ENCODE measurements at regions not wholly inside any gene's neighbourhood (a gene's known extent, or its start where the extent isn't known, plus 50 kb on each side); places are given as distances from the start of the nearest gene placed in this dataset.
A peak's percentile ranks its signal among the peaks of the same experiment; 100 is the strongest.
"Not testable (repeated sequence)": the region's sequence is repeated elsewhere in the genome, so short reads cannot be mapped to it uniquely, and the experiment has no call there.

DNA sequence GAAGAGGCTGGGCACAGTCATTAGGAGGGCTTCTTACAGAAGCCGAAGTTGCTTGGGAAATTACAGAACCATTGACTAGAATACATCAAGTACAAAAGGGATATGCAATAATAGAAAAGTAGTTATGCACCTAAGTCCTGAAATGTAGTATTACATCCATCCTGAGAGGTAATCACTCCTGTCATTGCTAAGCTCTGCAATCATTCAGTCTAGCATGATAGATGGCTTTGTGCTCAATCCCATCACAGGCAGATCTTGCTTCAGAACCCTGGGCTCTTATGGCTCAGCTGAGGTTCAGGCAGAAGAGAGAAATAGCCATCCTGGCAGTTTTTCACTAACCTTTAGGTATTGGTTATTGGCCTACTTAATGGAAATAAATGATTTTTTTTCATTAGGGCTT lies 231.7 kb upstream of the AFF2 start:
- no peak for DNase-seq

DNA sequence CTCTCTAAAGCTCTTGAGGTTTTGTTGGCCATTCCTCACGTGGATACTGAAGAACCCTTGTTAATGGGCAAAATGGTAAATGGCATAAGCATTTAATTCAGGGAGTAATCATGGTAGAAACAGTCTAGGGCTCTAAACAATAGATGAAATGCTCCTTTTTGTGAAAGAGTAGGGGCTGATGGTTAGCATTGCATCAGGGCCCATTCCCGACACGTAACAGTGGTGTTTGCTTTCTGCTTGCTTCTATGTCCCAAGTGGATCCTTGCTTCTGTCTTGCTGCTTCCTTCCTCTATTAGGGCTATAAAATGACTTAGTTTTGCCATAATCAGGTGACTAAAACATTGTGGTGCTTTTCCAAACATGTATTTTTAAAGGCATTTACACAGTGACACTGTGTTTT lies 230.9 kb upstream of the AFF2 start:
- no peak for DNase-seq

DNA sequence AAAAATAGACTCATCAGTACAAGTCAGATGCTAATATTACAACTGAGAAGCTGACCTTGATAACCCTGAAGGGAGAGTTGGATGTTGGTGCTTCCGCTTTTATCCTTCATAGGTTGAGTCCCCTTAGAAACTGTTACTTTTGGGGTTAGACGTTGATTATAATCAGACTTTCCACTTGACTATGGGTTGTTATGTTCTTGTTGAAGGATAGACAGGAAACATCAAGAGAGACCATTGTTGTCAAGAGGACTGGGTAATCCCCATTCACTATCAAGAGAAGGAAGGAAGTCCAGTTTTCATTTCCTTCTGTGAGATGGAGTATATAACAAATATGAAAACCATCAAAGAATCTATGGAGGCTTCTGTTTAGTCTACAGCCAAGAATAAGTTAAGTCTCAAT lies 229.9 kb upstream of the AFF2 start:
- DNase-seq = no peak

DNA sequence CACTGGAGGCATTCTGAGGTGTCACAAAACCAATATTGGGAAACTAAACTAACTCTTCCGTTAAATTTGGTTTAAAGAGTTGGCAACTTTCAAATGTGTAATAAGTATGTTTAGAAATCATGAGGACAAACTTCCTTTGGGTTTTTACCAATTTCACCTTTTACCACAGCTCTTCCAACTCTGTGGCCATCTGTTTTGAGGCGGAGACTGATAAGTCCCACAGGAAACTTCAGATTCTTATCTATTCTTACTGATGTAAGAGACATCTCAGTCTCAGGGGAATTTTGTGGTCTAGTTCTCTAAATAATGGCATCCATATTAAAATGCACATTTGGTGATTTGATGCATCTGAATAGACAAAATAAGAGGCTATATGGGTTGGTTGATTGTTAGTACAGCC lies 229.2 kb upstream of the AFF2 start:
- no peak for DNase-seq

DNA sequence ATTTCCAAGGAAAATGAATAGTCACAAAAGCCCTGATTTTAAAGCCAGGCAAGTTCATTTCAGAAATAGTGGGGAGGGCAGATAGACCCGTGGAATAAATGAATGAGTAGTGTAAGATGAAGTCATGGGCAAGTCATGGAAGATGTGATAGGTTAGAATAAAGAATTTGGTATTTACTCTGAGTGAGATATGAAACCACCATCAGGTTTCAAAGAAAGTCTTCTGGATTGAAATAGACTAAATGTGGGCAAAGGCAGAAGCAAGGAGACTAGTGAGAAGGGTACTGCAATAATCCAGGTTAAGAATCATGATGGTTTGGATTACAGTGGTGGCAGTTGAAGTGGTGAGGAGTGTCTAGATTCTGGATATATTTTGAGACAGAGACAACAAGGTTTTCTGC lies 218.5 kb upstream of the AFF2 start:
- no peak for DNase-seq

DNA sequence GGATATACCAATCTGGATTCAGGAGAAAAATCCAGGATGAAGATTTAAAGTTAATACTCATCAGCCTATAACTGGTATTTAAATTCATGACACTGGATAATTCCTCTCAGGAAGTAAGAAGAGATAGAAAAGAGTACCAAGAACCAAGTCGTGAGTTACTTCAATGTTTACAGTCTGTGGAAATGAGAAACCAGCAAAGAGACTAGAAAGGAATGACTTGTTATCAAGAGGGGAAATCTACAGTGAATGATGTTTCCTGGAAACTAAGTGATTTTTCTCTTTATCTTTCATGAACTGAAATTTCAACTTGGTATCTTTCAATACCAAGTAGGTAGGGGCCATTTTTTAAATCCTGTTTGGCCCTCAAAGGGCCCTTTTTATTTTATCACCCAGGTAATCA lies 217.9 kb upstream of the AFF2 start:
- no peak for DNase-seq

DNA sequence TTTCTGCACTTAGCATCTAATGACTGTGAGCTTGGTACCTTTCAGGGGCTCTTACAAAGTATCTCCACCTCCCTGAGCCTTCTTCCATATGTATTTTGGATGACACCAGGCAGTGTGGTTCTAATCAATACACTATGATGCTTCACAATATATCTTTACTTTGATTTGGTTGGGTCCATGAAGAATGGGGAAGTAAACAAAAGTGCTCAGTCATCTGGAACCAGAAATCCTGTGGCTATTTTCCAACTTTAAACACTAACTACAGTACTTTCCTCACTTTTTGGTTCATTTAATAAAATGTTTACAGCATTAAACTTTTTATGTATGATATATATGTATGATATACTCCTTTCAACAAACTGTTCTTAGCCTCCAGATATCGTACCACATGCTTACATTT lies 216.4 kb upstream of the AFF2 start:
- no peak for DNase-seq

DNA sequence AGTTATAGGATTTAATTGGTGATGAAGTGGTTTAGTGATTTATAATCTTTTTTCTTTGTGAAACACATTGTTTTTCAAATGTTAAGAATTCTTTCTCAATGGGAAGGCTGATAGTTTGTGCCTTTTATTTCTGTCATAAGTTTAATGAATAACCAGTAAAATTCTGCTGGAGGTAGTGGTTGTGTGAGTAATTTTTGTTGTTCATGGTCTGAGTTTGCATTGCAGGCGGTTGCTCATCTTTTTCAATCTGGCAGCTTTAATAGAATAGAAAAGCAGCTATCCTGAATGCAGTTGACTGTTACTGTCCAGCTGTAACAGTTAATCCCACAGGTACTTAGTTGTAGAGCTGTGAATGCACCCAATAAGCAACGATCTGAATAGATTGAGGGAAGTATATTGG lies 215.6 kb upstream of the AFF2 start:
- no peak for DNase-seq

DNA sequence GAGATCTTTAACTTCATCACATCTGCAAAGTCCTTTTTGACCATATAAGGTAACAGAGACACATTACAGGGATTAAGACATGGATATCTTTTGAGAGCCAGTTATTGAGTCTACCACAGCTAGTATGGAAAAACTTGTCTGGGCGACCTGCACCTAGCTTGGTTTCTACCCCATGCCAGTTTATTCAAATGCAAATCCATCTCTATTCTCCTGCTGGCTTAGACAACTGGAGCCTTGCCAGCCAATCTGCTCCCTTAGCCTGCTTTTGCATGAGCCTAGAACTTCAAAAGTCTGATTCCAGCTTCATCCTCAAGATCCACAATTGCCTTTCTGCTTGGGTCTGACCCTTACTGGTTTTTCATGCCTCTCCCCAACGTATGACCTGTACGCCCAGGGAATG lies 212.0 kb upstream of the AFF2 start:
- no peak for DNase-seq

DNA sequence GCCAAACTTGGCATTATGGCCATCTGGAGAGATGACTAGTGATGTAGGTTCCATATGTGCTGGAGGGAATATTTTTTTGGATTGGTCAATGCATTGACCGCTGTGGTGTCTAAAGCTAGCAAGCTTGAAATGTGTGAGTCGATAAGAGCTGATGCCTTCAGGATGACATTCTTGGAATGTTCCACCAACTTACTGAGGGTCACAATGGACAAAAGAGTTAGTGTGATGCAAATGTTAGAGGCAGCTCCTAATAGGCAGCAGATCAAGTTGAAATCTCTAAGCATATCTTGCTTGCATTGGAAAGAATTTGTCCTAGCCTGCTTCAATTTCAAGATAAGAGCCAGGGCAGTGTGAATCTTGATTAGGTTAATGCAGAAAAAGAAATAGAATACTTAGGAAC lies 210.4 kb upstream of the AFF2 start:
- no peak for DNase-seq

DNA sequence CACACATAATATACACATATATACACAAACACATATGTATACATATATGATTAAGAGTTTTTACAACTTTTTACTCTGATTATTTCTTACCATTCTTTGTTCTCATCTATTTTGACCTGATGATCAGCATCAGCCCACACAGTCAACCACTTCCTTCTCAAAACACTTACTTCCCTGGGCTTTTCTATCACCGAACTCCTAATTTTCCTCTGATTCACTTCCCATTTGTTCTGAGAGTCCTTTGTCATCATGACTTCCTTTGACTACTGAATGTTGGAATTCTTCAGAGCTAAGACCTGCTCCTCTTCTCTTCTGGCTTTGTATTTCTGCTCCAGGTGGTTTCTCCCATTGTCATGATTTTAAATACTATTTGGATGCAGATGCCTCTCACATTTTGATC lies 209.5 kb upstream of the AFF2 start:
- no peak for DNase-seq

DNA sequence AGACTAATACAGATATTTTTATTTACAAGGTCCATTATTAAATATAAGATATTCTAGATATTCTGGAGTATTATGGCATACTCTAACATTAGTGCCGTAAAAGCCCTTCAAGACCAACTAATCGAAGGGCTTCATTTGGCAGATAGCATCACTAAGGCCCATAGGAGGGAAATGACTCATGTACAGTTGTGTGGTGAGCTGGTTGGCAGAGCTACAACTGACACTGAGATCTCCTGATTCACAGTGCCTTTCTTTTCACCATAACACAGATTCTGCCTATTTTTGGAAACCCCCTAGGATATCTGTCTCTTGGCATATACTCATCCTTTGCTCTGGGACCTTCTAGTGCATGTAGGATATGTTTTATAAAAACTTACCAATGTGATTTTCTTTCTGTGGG lies 201.7 kb upstream of the AFF2 start:
- no peak for DNase-seq

DNA sequence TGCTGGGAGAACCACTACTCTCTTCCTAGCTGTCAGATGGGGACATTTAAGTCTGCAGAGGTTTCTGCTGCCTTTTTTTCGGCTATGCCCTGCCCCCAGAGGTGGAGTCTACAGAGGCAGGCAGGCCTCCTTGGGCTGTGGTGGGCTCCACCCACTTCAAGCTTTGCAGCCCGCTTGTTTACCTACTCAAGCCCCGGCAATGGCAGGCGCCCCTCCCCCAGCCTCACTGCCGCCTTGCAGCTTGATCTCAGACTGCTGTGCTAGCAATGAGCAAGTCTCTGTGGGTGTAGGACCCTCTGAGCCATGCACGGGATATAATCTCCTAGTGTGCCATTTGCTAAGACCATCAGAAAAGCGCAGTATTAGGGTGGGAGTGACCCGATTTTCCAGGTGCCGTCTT lies 195.2 kb upstream of the AFF2 start:
- DNase-seq = not testable (repeated sequence)

DNA sequence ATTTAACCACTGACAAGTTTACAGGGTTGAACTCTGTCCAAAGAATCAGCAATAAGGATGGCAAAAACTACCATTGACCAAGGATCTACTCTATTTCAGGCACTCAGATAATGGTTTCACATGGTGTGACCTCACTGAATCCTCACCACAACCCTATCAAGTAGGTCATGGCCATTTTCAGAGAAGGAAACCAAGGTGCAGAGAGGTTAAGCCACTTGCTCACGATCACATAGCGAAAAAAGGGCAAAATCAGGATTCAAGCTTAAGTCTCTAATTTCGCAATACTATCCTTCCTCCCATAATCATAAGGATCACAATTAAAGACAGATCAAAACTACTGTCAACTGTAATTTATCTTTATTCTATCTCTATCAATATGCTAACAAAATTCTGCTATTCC lies 191.0 kb upstream of the AFF2 start:
- DNase-seq = no peak

DNA sequence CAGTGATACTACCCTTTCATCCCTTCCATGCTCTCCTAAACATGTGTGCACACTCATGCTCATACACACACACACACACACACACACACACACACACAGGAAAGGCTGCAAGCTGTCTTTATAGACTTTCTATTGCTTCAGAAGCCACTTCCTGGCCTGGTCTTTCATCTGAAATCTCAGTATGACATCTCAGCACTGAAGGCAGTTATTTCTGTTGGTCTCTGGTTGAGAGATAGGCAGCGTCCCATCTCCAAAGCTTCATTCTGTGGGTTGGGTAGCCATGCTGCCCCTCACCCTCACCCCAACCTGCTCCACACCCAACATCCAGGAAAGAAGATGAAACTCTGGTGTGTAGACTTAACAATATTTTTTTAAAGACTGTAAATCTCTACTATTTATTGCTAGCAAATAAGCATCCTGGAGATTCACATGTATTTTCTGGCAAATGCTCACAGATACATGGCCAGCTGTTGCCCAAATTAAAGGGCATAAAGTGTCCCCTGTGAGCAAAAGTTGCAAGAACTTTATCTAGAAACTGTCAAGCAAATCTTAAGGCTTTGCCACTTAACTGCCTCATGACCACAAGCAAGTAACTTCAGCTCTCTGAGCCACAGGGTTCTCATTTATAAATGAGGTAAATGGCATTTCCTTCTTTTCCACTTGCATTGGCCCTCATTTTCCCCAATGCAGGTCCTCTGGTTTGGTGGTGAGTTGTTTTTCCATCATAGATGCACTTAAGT lies 189.8 kb upstream of the AFF2 start:
- DNase-seq = peak; percentile 10

DNA sequence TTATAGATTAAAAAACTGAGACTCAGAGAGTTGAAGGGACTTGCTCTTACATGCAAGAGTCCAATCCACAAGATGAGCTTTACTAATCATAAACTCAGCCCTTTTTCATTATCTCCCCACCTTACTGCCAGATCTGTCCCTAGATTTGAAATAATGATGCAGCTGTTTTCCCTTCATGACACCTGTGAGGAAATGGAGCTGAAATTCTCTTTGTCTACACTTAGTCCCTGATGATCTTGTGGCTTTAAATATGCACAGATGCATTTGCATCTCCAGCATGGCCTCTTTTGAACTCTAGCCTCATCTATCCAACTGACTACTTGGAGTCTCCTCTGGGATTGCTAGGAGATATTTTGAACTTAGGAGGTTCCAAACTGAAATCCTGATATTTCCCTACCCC lies 188.9 kb upstream of the AFF2 start:
- DNase-seq = no peak

DNA sequence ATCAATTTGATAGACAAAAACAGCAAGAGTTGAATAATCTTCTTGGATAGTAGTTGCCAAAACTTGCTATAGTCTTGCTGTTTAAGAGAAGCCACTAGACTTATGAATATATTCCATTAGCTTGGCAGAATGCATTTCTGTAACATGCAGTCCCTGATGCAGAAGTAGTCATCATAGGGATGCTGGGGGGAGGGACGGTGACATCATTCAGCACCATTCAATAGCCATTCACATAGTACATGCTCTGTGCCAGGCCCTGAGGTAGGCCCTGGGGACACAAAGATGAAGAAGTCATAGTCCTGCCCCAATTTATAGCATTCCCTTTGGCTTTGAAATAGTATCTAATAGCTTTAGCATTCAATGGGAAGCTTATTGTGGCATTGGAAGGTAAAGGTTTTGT lies 185.5 kb upstream of the AFF2 start:
- DNase-seq = no peak

DNA sequence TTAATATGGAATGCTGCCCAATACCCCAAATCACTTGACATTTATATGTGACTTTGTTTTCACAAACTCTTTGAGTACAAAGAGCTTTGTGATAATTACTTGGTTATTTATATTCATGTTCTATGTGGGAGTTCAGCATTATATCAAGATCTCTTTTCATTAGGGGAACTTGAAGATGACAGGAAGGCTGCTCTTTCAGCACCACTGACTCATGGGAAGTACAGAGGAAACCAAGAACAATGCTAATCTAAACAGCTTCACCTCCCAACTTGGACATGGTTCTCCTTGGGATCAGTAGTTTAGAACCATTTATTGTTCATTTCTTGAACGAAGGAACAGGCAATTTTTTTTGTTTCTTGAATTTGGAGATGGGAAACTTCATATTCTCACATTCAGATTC lies 184.0 kb upstream of the AFF2 start:
- no peak for DNase-seq

DNA sequence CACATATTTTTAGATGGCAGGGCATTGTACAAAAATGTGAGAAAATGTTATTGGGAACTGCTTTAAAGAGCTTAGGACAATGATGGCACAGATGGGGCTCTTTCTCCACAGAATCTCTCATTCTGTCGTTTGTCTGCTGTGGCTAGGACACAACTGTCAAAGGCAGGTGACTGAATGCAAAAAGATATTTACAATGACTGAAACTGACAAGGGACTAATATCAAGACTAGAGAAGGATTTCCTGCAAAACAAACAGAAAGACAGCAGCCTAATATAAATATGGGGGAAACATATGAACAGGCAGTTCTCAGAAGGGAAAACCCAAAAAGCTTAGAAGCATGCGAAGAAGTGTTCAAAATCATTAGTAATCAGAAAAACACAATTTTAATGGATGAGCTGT lies 177.5 kb upstream of the AFF2 start:
- DNase-seq = no peak

DNA sequence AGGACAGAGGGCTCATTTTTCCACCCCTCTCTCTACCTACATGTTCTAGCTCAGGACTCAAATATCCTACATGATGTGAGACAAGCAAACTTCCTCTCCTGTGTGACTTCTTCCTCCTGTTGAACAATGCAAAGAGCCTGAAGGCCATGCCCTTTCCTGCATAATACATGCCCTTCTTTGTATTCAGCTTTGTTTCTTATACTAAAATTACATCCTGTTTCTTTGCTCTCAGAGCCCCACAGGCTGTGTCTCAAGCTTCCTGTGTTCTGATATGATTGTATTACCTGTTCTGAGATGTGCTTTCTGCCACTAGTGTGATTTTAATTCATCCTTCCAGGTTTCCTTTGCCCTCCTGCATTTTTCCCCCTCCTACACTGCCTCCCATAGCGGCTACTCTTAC lies 166.4 kb upstream of the AFF2 start:
- no peak for DNase-seq

DNA sequence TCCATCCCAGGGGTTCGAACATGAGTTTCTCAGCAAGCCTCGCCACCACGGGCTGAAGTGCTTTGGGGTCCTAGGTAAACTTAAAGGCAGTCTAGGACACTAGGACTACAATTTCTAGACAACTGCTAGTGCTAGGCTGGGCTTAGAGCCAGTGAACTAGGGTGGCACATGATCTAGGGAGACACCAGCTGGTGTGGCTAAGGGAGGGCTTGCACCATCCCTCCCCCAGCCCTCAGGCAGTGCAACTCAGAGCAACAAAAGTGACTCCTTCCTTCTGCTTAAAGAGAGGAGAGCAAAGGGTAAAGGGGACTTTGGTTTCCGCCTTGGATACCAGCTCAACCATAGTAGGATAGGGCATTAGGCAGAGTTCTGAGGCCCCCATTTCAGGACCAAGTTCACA lies 162.5 kb upstream of the AFF2 start:
- DNase-seq = no peak

DNA sequence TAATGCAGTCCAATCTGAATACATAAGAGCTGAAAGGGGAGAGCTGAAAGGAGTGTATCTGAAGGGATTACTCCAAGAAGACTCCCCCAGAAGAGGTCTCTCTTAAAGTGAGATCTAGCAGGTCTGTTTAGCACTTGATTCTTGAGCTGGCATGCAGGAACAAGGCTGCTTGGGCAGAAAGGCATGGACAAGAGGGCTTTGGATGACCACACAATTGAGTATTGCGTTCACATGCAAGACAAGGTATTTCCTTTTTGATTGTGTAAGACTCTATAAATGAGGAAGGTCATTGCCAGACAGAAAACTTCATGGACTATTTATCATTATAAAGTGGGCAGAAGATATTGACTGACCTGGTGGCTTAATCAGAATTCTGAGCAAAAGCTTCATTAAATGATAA lies 145.5 kb upstream of the AFF2 start:
- DNase-seq = no peak

DNA sequence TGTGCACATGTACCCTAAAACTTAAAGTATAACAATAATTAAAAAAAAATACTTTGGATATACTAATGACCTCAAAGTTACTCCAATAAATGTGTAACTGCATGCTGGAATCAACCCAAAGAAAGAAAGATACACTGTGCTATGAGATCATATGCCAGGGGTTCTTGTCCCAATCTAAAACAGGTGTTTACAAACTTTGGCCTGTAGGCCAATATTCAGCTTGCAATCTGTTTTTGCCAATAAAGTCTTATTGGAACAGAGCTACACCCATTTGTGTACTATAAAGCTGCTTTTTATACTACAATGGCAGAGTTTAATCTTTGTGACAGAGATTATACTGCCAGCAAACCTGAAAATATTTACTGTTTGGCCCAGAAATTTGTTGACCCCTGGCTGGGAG lies 138.8 kb upstream of the AFF2 start:
- no peak for DNase-seq

DNA sequence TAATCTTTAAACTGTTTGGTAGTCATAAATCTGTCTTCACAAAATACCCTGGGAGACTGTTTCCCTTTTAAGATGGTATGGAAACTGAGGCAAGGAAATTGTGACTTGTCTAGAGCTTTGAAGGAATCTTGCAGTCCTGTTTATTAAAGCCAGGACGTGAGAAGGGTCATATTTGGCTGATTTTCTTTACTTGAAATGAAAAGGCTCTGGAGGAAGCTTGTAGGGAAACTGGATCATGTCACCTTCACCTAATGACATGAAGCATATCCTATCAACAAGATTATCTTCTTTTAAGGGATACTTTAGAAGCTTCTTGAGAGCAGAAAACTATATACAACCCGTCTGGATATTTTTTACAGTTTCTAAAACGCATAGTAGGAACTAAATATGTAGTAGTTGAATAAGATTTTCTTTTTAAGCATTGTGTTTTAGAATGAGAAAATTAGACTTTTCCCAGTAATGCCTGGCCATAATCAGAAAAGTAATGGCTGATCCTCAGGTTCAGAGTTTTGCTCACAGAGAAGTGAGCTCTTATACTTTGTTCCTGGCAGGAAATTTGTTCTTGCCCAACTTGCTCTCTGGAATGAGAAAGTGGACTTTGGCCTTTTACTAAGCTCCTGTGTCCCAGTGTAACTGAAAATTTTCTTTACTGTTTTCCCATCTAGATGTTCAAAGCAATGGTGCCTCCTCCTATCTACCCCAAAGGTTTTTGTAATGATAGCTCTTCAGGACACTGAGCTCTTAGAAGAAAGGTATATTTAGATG lies 136.8 kb upstream of the AFF2 start:
- DNase-seq = no peak

DNA sequence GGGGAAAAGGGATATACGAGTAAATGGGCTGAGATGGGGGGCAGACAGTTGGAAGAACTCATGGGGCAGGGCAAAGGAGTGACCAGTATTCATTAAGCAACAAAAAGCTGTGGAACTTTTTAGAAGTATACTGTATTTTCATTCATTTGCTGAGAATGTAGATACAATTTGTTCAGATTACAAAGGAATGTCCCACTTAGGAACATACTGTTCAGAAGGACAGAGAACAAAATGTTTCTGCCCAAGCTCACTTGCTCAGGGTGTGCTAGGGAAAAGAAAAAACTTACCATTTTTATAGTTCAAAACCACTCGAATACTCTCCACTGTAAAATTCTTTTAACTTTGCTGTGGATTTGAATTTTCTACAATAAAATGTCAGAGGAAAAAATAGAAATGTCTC lies 135.2 kb upstream of the AFF2 start:
- DNase-seq = no peak

Measured in activated CD4-positive, alpha-beta T cell treated with anti-CD3 and anti-CD28 coated beads for 1 hour (primary cell).